Stimulated activated CD8-positive, alpha-beta memory T cell treated with anti-CD3 and anti-CD28 coated beads, Interleukin-4, amount 100 ng/mL, for 24 hours (primary cell): ENCODE measurements at regions not wholly inside any gene's neighbourhood (a gene's known extent, or its start where the extent isn't known, plus 50 kb on each side); places are given as distances from the start of the nearest gene placed in this dataset.
"Not testable (repeated sequence)": the region's sequence is repeated elsewhere in the genome, so short reads cannot be mapped to it uniquely, and the experiment has no call there.

ENCODE experiments used
- DNase-seq: peaks from one replicate; pipeline ENCODE4 v3.0.0-alpha.2; 2020; ENCODE audit warnings: low read depth

GRCh38 chr2:238502088-238502810 lies 75.5 kb downstream of the ASB1 start:
- DNase-seq, result no peak

GRCh38 chr2:238502956-238503791 lies 76.4 kb downstream of the ASB1 start:
- no peak for DNase-seq

- DNase-seq, result no peak
Measured at GRCh38 chr2:238504181-238504931, 77.6 kb downstream of the ASB1 start.

GRCh38 chr2:238505119-238505891 lies 78.6 kb downstream of the ASB1 start:
- DNase-seq, result peak; percentile 28

GRCh38 chr2:238505892-238506280 lies 79.2 kb downstream of the ASB1 start:
- no peak for DNase-seq

- no peak for DNase-seq
Measured at GRCh38 chr2:238506371-238507068, 79.8 kb downstream of the ASB1 start.

GRCh38 chr2:238507836-238508235 lies 81.1 kb downstream of the ASB1 start:
- DNase-seq, result no peak

- DNase-seq, result no peak
Measured at GRCh38 chr2:238509151-238509835, 82.6 kb downstream of the ASB1 start.

GRCh38 chr2:238509903-238510302 lies 83.2 kb downstream of the ASB1 start:
- no peak for DNase-seq

GRCh38 chr2:238510911-238511613 lies 84.3 kb downstream of the ASB1 start:
- DNase-seq, result no peak

GRCh38 chr2:238511614-238511950 lies 84.9 kb downstream of the ASB1 start:
- DNase-seq, result no peak

- no peak for DNase-seq
Measured at GRCh38 chr2:238512247-238512867, 85.6 kb downstream of the ASB1 start.

- no peak for DNase-seq
Measured at GRCh38 chr2:238513346-238513745, 86.6 kb downstream of the ASB1 start.

GRCh38 chr2:238514024-238514423 lies 87.3 kb downstream of the ASB1 start:
- DNase-seq, result not testable (repeated sequence)

GRCh38 chr2:238515377-238515776 lies 88.7 kb downstream of the ASB1 start:
- no peak for DNase-seq

- no peak for DNase-seq
Measured at GRCh38 chr2:238517209-238517608, 90.5 kb downstream of the ASB1 start.

- DNase-seq, result no peak
Measured at GRCh38 chr2:238518172-238518820, 91.6 kb downstream of the ASB1 start.

- no peak for DNase-seq
Measured at GRCh38 chr2:238518821-238519186, 92.1 kb downstream of the ASB1 start.

- no peak for DNase-seq
Measured at GRCh38 chr2:238520359-238520886, 93.7 kb downstream of the ASB1 start.
